ENCODE measurements at regions not wholly inside any gene's neighbourhood (a gene's known extent, or its start where the extent isn't known, plus 50 kb on each side); places are given as distances from the start of the nearest gene placed in this dataset.

GRCh38 chr6:105990151-105990550 is 96.0 kb upstream of the PRDM1 start:
- no peak for DNase-seq

DNA sequence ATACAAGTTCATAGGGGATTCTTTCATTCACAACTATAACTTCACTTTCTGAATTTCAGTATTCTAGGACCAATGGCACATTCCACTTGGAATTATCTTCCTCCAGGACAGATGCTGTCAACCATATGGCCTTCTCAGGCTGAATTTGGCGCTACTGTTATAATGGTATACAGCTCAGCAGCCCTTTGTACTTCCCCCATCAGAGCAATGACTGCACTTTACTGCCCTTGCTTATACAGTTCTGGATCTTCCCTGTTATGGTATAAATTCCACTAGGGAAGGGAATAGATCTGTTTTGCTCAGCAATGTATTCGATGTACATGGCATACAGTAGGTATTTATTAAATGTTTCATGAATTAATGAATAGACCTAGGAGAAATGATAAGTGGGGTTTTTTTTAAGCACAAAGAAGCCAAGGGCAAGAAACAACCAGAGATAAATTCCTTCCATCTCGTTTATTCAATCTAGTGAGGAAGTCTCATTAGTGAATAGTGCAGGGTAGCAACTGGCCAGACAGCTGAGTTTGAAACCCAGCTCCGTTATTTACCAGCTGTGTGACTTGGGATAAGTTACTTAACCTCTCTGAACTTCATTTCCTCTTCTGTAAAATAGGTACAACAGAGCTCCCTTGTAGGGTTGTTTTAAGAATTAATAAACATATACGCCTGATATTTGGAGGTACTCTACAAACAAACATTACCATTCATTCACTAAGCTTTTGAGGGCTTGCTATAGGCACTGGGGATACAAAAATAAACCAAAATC is 97.1 kb upstream of the PRDM1 start:
- DNase-seq = no peak

DNA sequence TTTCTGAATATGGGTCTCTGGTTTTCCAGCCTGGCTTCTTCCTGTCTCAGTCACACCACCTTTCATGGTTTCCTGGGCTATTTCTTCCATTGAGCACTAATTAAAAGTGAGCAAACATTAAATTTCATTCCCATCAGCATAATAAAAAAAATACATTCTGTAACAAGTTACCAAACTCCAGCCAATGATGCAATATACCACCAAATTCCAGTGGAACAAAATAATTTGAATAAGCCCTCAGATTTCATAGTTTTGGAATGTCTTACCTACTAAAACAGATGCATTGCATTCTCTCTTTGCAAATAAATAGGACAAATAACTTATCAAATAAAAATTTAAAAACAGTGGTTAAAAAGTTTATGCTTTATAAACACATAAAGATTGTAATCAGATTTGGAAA is 97.8 kb upstream of the PRDM1 start:
- DNase-seq = no peak

DNA sequence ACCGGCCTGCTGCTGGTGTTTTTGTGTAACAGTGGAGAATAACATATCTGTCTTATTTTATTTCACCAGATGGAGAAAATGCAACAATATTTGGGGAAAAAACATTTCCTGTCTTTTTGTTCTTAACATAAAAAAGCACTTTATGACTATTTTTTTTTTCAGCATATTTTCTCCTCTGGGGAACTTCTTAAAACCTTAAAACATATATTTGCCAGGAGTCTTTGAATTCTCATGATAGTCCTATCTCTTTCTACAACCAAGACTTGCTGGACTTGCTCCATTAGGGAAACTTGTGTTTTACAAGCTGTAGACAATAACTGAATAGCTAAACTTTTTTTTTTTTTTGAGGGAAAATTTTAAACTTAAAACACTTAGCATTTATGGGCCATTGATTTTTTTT is 98.6 kb upstream of the PRDM1 start:
- DNase-seq = no peak

DNA sequence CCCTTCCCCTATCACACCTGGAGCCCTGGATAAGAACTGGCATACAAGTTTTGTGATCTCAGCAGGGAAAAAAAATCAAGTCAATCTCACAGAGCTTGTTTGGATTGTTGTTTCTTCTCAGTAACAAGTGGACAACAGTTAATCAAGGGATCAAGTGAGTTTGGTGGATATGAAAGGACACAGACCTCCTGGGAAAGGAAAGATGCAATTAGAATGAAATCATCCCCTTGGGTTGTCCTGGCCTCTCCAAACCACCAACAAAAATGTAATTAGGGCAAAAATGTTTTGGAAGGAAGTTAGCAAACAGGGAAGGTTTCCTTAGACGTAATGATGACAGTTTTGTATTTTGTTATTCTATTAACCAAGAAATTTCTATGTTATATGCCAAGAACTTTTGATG is 99.1 kb upstream of the PRDM1 start:
- no peak for DNase-seq

- peak; percentile 54 for DNase-seq
These were observed 100.1 kb upstream of the PRDM1 start for GRCh38 chr6:105985816-105986632.

- DNase-seq = peak; percentile 19
These were observed 100.9 kb upstream of the PRDM1 start for GRCh38 chr6:105985098-105985815.

- no peak for DNase-seq
These were observed 102.4 kb upstream of the PRDM1 start for GRCh38 chr6:105983763-105984162.

DNA sequence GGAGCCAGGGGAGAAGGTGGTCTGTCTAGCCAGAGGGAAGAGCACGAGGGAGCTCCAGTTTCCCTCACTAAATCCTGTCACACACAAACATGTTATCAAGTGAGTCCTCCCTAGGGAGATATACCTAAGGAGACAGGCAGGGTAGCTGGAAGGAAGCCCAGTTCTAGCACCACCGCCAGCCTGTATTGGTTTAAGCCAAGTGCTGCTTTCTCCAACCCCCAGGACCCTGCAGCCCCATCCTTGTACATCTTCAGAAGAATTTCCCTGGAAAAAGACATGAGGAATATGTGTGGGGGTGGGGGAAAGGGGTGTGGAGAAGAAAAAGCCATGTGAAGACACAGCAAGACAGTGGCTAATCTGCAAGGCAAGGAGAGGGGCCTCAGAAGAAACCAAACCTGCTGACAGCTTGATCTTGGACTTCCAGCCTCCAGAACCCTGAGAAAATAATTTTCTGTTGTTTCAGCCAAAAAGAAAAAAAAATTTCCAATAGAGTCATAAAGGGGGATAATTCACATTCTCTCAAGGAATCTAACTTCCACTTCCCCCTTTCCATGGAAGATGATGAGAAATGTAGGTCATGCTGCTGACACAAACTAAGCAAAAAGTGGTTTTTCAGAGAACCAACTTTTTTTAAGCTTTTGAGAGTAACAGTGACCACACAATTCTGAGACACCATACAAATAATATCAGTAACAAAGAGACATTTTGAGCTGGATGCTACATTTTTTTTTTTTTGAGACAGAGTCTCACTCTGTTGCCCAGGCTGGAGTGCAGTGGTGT is 103.2 kb upstream of the PRDM1 start:
- peak; percentile 91 for DNase-seq

DNA sequence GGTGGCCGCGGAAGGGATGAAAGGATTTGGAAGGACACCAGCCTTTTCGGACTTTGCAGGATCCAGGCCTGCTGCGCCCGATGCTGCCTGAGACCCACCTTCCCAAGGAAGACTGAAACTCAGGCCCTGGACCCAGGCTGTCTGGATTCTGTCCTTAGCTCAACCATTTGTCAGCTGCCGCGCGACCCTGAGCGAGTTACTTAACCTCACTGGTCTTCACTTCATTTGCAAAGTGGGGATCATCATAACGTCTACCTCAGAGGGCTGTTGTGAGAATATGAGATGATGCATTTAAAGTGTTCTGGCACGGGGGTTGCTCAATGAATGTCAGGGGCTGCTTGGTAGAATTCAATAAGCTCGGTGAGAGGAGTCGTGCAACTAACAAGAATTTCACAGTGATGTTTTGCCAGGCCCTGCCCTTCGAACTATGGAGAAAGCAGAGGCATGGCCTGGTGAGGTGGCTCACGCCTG is 104.2 kb upstream of the PRDM1 start:
- DNase-seq = no peak

DNA sequence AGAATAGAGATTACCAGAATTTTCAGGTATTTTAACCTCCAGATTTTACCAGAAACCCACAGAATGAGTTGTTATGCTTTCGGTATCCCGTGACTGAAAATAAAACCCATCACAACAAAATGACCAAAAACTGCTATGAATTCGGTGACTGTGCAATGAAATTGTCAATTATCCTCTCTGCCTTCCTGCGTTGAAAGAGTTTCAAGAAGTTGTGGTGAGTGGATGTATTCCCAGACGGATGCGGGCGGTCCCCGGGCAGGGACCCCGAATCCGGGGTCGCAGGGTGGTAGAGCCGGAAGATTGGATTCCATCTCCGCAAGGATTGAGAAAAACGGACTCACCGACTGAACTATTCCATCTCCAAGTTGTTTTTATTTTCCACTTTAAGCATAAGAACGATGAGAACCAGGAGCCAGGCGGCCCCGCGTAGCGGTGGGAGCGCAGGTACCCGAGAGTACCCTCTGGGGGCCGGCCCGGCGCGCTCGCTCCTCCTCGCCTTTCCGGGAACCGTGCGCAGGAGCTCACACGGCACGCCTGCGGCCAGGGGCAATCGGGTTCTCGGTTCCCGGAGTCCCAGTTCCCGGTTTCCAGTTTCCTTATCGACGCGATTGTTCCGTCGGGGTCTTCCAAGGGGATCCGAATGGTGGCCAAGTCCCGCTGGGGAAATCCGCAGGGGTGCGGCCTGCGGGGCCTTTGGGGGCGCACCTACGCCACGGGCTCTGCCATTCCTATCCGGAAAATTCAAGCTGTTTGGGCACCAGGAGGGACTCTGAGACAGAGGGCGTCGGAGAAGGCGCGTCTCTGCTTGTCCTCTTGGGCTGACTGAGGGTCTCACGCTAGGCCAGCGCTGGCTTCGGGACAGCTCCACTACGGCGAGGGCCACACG is 104.9 kb upstream of the PRDM1 start:
- peak; percentile 80 for DNase-seq

- DNase-seq = peak; percentile 55
These were observed 107.2 kb upstream of the PRDM1 start for GRCh38 chr6:105978974-105979373.

DNA sequence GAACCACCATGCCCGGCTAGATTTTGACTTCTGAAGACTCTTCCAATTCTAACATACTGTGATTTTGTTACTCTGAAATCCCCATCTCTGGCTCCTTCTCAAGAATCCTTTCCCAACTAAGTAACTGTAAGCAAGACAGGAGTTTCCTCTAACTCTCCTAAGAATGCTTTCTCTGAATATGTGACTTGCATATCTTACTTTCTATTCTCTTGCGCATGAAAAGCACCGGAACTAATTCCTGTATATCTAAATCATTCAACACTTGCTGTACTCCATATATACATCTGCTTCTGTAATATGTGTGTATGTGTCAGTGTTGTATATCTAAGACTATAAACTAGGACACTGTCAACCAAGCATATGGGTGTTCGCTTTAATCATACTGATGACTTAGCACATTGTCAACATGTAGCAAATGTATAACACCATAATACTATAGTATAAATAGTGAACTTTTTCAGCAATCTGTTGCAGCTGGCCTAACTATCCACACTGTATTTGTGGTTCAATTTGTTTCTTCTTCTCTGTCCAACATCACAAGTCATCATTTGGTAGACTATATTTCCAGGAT is 108.1 kb upstream of the PRDM1 start:
- peak; percentile 34 for DNase-seq

DNA sequence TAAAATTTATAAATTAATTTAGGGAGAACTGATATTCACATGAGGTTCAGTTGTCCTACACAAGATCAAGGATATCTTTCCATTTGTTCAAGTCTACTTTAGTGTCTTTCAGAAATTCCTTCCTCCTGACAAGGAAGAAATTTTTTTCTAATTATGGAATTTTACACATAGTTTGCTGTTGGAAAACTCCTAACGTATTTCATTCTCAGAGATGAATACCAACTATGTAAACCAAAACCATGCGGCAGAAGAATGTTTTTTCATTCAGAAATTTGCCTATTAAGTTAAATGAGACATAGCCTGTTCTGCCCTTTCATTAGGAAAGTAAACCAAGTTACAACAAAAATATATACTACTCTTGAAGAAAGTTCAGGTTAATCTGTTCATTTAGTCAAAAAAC is 111.2 kb upstream of the PRDM1 start:
- DNase-seq = no peak

DNA sequence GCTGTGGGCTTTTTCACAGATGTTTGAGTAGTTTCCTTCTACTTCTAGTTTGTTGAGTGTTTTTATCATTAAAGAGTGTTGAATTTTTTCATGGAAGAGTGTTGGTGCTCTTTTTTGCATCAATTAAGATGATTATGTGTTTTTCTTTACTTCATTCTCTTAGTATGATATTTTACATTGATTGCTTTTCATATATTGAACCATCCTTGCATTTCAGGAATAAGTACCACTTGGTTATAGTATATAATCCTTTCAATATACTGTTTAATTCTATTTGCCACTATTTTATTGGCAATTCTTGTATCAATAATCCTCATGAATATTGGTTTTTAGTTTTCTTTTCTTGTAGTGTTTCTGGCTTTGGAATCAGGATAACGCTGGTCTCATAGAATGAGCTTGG is 113.7 kb upstream of the PRDM1 start:
- DNase-seq = no peak

DNA sequence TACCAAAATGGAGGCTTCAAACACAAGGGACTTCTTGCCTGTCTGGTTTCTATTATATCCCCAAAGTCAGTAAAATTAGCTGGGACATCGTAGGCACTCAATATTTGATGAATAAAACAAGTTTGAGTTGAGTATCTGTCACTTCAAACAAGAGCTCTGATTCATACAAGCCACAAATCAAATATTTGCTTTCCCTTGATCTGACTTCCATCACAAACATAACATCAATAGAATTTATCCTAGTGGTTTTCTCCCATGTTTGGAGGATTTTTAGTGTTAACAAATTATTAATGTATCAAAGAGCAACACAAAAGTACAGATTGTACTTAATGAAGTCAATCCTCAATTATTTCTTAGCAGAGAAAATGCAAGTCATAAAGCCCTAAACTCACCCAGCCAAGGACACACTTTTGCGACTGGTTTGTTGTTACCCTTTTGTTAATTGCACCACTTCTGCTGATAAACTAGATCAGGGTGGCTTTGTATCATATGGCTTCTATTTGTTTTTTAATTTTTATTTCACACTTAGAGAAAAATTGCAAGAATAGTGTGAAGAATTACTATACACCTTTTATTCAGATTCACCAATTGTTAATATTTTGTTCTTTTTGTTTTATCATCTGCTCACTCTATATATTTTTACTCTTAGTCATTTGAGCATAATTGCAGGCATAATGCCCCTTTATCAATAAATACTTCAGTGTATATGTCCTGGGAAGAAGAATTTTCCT is 117.4 kb upstream of the PRDM1 start:
- no peak for DNase-seq

GRCh38 chr6:105967917-105968602 is 118.1 kb upstream of the PRDM1 start:
- DNase-seq = peak; percentile 80

DNA sequence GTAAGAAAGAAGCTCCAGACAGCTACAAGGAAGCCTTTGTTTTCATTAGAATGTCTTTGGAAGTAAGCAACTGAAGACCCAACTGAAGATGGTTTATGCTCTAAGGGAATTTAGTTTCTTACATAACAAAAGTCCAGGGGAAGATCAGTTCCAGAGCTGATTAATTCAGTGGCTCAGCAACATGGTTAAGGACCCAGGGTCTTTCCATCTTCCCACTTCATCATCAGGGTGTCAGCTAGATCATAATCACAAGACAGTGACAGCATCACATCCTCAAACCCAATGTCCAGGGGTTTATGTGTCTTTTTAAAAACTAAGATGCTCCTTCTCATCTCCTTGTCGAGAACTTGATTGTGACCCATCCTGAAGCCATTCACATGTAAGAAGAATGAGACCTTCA is 119.7 kb upstream of the PRDM1 start:
- DNase-seq = peak; percentile 82

DNA sequence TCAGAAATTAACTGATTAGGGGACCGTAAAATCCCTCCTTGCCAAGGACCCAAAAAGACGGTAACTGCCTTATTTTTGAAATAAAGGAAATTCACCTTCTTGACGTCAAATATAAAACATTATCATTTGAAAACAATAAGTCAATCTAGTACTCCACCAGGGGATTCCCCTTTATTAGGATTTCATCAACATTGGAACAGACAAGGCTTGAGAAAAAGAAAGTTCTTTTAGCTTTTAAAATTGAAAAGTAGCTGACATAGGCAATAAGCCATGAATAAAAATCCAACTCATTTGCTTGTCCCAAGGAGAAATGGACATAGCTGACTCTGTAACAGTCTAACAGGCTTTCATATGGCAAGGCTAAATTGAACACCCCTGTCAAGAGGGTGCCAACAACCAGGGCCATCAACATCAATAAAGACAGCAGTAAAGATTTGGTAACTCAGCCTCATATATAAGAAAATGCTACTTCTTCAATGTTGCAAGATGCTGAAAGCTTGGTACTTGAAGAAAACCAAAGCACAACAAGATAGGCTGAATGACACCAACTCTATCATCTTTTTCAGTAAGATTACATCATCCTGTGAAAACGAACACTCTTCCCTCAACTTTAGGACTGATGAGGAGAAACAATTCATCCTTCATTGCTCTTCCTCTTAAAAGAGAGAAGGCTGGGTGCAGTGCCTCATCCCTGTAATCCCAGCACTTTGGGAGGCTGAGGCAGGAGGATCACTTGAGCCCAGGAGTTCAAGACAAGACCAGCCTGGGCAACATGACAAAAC is 121.0 kb upstream of the PRDM1 start:
- DNase-seq = peak; percentile 47

Measured in suppressor macrophage treated with lipopolysaccharide for 4 hours (primary cell).